GM23248 (cell line): ENCODE measurements at regions not wholly inside any gene's neighbourhood (a gene's known extent, or its start where the extent isn't known, plus 50 kb on each side); places are given as distances from the start of the nearest gene placed in this dataset.

Experiments
- DNase-seq: peaks from one replicate; pipeline ENCODE4 v3.0.0-alpha.2; 2015
- H2AFZ ChIP-seq: fragments of 200-600 bp; sonication (generic); 2 replicates; pipeline ENCODE4 v1.6.1; 2016; ENCODE audit warnings: antibody characterized with exemption
- H3F3A ChIP-seq: fragments of 200-600 bp; sonication (generic); 2 replicates; pipeline ENCODE4 v1.6.1; 2016; ENCODE audit warnings: mild to moderate bottlenecking, antibody characterized with exemption, mixed run types; ENCODE audit not compliant: insufficient read depth
- H3K27ac ChIP-seq: fragments of 200-600 bp; sonication (generic); 2 replicates; pipeline ENCODE4 v1.5.1; 2016; ENCODE audit warnings: mild to moderate bottlenecking
- H3K27me3 ChIP-seq: fragments of 200-600 bp; sonication (generic); replicated peaks from 2 replicates; pipeline ENCODE4 v1.6.1; 2016; ENCODE audit warnings: mild to moderate bottlenecking; ENCODE audit not compliant: insufficient read depth
- H3K36me3 ChIP-seq: fragments of 200-600 bp; sonication (generic); 2 replicates; pipeline ENCODE4 v1.6.1; 2016; ENCODE audit warnings: low read depth, mild to moderate bottlenecking
- H3K4me1 ChIP-seq: fragments of 200-600 bp; sonication (generic); 2 replicates; pipeline ENCODE4 v1.6.1; 2016; ENCODE audit warnings: mild to moderate bottlenecking; ENCODE audit not compliant: insufficient read depth
- H3K4me2 ChIP-seq: fragments of 200-600 bp; sonication (generic); one replicate; pipeline ENCODE4 v1.6.1; 2016; ENCODE audit warnings: mild to moderate bottlenecking; ENCODE audit not compliant: unreplicated experiment
- H3K4me3 ChIP-seq: fragments of 200-600 bp; sonication (generic); 2 replicates; pipeline ENCODE4 v1.5.1; 2016; ENCODE audit warnings: mild to moderate bottlenecking
- H3K79me2 ChIP-seq: fragments of 200-600 bp; sonication (generic); 2 replicates; pipeline ENCODE4 v1.6.1; 2016; ENCODE audit warnings: mild to moderate bottlenecking; ENCODE audit not compliant: insufficient read depth
- H3K9ac ChIP-seq: fragments of 200-600 bp; sonication (generic); 2 replicates; pipeline ENCODE4 v1.6.1; 2016; ENCODE audit warnings: mild to moderate bottlenecking
- H3K9me2 ChIP-seq: fragments of 200-600 bp; sonication (generic); 2 replicates; pipeline ENCODE4 v1.6.1; 2016; ENCODE audit warnings: mixed run types, mild to moderate bottlenecking, moderate library complexity; ENCODE audit not compliant: insufficient read depth
- H3K9me3 ChIP-seq: fragments of 200-600 bp; sonication (generic); one replicate; pipeline ENCODE4 v1.6.1; 2017; ENCODE audit warnings: low read depth
- H4K20me1 ChIP-seq: fragments of 200-600 bp; sonication (generic); 2 replicates; pipeline ENCODE4 v1.6.0; 2016; ENCODE audit not compliant: insufficient read depth
- EZH2 ChIP-seq: fragments of 200-600 bp; sonication (generic); IDR thresholded peaks from 2 replicates; pipeline ENCODE4 v1.6.1; 2018; ENCODE audit warnings: antibody characterized with exemption, mild to moderate bottlenecking; ENCODE audit not compliant: insufficient read depth, poor library complexity, severe bottlenecking
- EZH2phosphoT487 ChIP-seq: fragments of 200-600 bp; sonication (generic); IDR thresholded peaks from 2 replicates; pipeline ENCODE4 v1.6.1; 2018; ENCODE audit warnings: antibody characterized with exemption, moderate library complexity, mild to moderate bottlenecking, low read depth; ENCODE audit not compliant: insufficient read depth
- WGBS, 2 experiments: methylation state at CpG; one replicate each; pipeline ENCODE4 v1.1.6; 2015 to 2017; ENCODE audit warnings: low lambda C conversion rate in 2 of 2, low coverage in 1 of 2; ENCODE audit errors: missing lambda C conversion rate in 2 of 2; 5-methylcytosine and 5-hydroxymethylcytosine counted together
- in situ Hi-C: fragments of 300-500 bp; cut with MboI; formaldehyde crosslinking; loops from 2 replicates; pipeline ENCODE4 v1.15.0; 2020

- H3K9me2 ChIP-seq: no peaks in the 10 kb centered on the region
- no peak for TF ChIP-seq EZH2phosphoT487
These were observed 226.3 kb upstream of the FGGY start for GRCh38 chr1:59070610-59071009.

GRCh38 chr1:59071289-59071688 is 225.6 kb upstream of the FGGY start:
- Histone ChIP-seq H4K20me1 (no peaks in the 10 kb centered on the region), H3K79me2 (no peaks in the 10 kb centered on the region), H3K36me3 (no peaks in the 10 kb centered on the region), H3K4me3 (no peak overlapping the region), H3F3A (no peaks in the 10 kb centered on the region), H3K4me2 (no peak overlapping the region), H3K9ac (no peak overlapping the region), H2AFZ (no peak overlapping the region), H3K9me2 (no peaks in the 10 kb centered on the region), H3K27me3 (no peaks in the 10 kb centered on the region), H3K27ac (no peak overlapping the region), H3K9me3 (no peaks in the 10 kb centered on the region), H3K4me1 (no peaks in the 10 kb centered on the region)
- TF ChIP-seq EZH2: no peak
- no peak for TF ChIP-seq EZH2phosphoT487
- DNase-seq: no peak
- WGBS, 2 experiments: 74 to 83% methylated on average over 5 of the region's 5 CpGs
- in situ Hi-C loops: no loop called here

More at GRCh38 chr1:59070610-59071009, 226.3 kb upstream of the FGGY start:
- DNase-seq: no peak
- H3F3A ChIP-seq: no peaks in the 10 kb centered on the region
- H3K27ac ChIP-seq: no peak overlapping the region
- H2AFZ ChIP-seq: no peak overlapping the region
- H3K9ac ChIP-seq: no peak overlapping the region
- no peak overlapping the region for H3K4me2 ChIP-seq
- H3K4me1 ChIP-seq: no peaks in the 10 kb centered on the region
- no peaks in the 10 kb centered on the region for H3K27me3 ChIP-seq
- no peaks in the 10 kb centered on the region for H3K9me3 ChIP-seq
- no peak overlapping the region for H3K4me3 ChIP-seq
- H4K20me1 ChIP-seq: no peaks in the 10 kb centered on the region
- H3K36me3 ChIP-seq: no peaks in the 10 kb centered on the region
- in situ Hi-C loops: no loop called here
- no peaks in the 10 kb centered on the region for H3K79me2 ChIP-seq

- H3K4me1 ChIP-seq: no peaks in the 10 kb centered on the region
- no peak overlapping the region for H2AFZ ChIP-seq
- no peaks in the 10 kb centered on the region for H3K79me2 ChIP-seq
- no peaks in the 10 kb centered on the region for H3K27me3 ChIP-seq
- no peaks in the 10 kb centered on the region for H3K36me3 ChIP-seq
- DNase-seq: no peak
- H3F3A ChIP-seq: no peaks in the 10 kb centered on the region
- no peak overlapping the region for H3K4me2 ChIP-seq
- H3K4me3 ChIP-seq: no peak overlapping the region
- H3K27ac ChIP-seq: no peak overlapping the region
- H3K9ac ChIP-seq: no peak overlapping the region
- H3K9me3 ChIP-seq: no peaks in the 10 kb centered on the region
- no peaks in the 10 kb centered on the region for H3K9me2 ChIP-seq
- in situ Hi-C loops: no loop called here
- H4K20me1 ChIP-seq: no peaks in the 10 kb centered on the region
- no peak for TF ChIP-seq EZH2
- no peak for TF ChIP-seq EZH2phosphoT487
- 73% methylated on average over 5 of the region's 5 CpGs for whole genome bisulfite sequencing, 2 experiments
These were observed 224.9 kb upstream of the FGGY start for GRCh38 chr1:59071876-59072582.

- WGBS, 2 experiments: 73 to 76% methylated on average over 5 of the region's 5 CpGs
- Histone ChIP-seq H3K9me3 (no peaks in the 10 kb centered on the region), H4K20me1 (no peaks in the 10 kb centered on the region), H2AFZ (no peak overlapping the region), H3K79me2 (no peaks in the 10 kb centered on the region), H3K4me2 (no peak overlapping the region), H3K4me3 (no peak overlapping the region), H3K4me1 (no peaks in the 10 kb centered on the region), H3K27ac (no peak overlapping the region), H3K9me2 (no peaks in the 10 kb centered on the region), H3F3A (no peaks in the 10 kb centered on the region), H3K36me3 (no peaks in the 10 kb centered on the region), H3K9ac (no peak overlapping the region), H3K27me3 (no peaks in the 10 kb centered on the region)
- no peak for TF ChIP-seq EZH2phosphoT487
- TF ChIP-seq EZH2: no peak
- no peak for DNase-seq
- in situ Hi-C loops: no loop called here
These were observed 224.3 kb upstream of the FGGY start for GRCh38 chr1:59072583-59072947.

- no peaks in the 10 kb centered on the region for H3K79me2 ChIP-seq
- 0 out of 2 replicates have a peak, but pooled peaks cover 9% of the 10 kb centered on the region for H3F3A ChIP-seq
- TF ChIP-seq EZH2phosphoT487 (no peak), EZH2 (no peak)
- no peak for DNase-seq
- H3K27ac ChIP-seq: no peak overlapping the region
- H3K9me3 ChIP-seq: no peaks in the 10 kb centered on the region
- no peaks in the 10 kb centered on the region for H3K36me3 ChIP-seq
- peaks cover 10% of the 10 kb centered on the region for H3K4me1 ChIP-seq
- no peak overlapping the region for H3K4me3 ChIP-seq
- H3K9me2 ChIP-seq: no peaks in the 10 kb centered on the region
- in situ Hi-C loops: no loop called here
- H3K9ac ChIP-seq: no peak overlapping the region
- H2AFZ ChIP-seq: no peak overlapping the region
- WGBS, 2 experiments: 47 to 56% methylated on average over 3 of the region's 3 CpGs
- H3K4me2 ChIP-seq: no peak overlapping the region
- H4K20me1 ChIP-seq: no peaks in the 10 kb centered on the region
- no peaks in the 10 kb centered on the region for H3K27me3 ChIP-seq
These were observed 222.3 kb upstream of the FGGY start for GRCh38 chr1:59074598-59074997.
